GM13976 (cell line): ENCODE measurements at regions not wholly inside any gene's neighbourhood (a gene's known extent, or its start where the extent isn't known, plus 50 kb on each side); places are given as distances from the start of the nearest gene placed in this dataset.

ENCODE experiments used
- DNase-seq: peaks from one replicate; pipeline ENCODE4 v3.0.0; 2012; ENCODE audit warnings: low spot score
- in situ Hi-C: fragments of 300-500 bp; cut with MboI; formaldehyde crosslinking; loops from one replicate; pipeline ENCODE4 v1.12.0; 2022; ENCODE audit warnings: low sequenced_read_pairs, mixed read lengths, inconsistent platforms; ENCODE audit not compliant: unreplicated experiment
- TF ChIP-seq, protein P1 (sequence below): IDR thresholded peaks from 2 replicates; pipeline ENCODE4 v1.5.1; 2012; ENCODE audit warnings: borderline replicate concordance, mild to moderate bottlenecking; ENCODE audit not compliant: insufficient read depth; ENCODE audit errors: extremely low read depth, missing control alignments, control extremely low read depth

DNA sequence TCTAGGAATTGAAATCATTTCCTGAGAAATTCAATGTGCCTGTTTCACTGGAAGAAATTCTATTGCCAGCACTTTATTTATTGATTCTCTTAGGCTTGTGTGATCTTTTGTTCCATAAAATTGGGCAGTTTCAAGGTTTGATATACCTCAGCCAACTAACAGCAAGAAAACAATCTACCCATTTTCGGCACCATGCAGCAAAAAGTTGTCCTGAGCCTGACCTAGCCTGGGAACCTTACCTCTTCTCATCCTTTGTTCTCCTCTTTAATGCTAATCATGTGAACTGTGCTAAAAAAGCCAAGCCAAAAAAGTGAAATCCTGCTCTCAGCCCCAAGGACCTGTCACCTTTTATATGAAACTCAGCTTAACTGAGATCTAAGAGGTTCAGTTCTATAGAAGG is 477.3 kb downstream of the SUCLA2 start:
- in situ Hi-C loops: no loop called here
- DNase-seq: no peak

DNA sequence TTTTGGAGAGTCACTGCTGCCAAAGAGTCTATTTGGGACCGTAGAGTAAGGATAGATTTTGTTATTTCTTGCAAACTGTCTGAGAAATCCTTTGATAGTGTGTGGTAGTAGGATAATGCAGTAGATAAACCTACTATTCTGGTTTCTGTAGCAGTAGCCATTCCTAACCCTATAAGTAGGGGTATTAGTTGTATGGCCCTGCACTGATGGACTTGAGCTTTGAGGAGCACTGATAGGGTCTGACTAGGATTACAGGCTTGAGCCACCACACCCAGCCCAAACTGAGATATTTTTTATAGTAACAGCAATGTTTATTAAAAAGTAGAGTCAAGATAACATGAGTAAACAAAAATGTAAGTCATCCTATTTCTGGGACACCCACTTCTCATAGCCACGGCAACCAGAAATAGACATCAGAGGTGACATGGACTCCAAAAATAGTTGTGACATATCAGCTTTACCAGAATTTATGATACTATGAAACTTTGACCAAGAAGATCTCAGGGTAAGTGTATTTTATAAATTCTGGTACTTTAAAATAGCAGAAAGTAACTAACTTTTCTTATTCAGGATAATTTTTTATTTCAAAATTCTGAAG is 479.1 kb downstream of the SUCLA2 start:
- TF ChIP-seq, protein P1, sequence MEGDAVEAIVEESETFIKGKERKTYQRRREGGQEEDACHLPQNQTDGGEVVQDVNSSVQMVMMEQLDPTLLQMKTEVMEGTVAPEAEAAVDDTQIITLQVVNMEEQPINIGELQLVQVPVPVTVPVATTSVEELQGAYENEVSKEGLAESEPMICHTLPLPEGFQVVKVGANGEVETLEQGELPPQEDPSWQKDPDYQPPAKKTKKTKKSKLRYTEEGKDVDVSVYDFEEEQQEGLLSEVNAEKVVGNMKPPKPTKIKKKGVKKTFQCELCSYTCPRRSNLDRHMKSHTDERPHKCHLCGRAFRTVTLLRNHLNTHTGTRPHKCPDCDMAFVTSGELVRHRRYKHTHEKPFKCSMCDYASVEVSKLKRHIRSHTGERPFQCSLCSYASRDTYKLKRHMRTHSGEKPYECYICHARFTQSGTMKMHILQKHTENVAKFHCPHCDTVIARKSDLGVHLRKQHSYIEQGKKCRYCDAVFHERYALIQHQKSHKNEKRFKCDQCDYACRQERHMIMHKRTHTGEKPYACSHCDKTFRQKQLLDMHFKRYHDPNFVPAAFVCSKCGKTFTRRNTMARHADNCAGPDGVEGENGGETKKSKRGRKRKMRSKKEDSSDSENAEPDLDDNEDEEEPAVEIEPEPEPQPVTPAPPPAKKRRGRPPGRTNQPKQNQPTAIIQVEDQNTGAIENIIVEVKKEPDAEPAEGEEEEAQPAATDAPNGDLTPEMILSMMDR: no peak
- in situ Hi-C loops: no loop called here
- DNase-seq: no peak

More for the DNA sequence above, 477.3 kb downstream of the SUCLA2 start:
- TF ChIP-seq, protein P1: no peak

DNA sequence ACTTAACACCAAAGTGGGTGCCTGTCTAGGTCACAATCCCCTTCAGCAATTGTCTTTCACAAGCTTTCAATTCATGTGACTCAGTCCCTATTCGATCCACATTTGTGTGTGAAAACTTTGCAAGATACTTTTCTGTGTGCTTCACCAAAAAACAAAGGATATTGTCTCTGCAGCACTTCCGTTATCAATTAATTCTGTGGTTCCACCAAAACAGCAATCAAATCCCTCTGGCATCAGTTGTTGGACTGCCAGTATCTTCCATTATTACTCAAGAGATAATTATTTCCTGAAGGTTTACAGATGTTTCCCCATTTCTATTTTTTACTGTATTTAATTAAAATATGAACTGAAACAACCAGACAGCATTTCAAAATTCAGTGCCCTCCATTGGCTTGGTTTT is 481.4 kb downstream of the SUCLA2 start:
- TF ChIP-seq, protein P1: no peak
- DNase-seq: no peak
- in situ Hi-C loops: no loop called here

DNA sequence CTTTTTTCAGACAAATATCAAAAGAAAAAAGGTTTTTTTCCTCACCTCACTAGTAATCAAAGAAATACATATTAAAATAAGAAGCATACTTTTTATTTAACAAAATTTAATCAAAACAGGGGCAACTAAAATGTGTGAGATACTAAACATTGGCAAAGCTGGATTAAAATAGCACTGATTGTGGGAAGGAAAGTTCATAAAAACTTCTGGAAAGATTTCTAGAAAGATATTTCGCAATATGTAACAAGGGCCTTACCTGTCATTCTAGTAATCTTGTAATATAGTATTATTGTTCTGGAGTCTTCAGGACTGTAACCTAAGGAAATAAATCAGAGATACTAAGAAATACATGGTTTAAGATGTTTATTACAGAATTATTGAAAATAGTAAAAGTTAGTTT is 482.5 kb downstream of the SUCLA2 start:
- in situ Hi-C loops: no loop called here
- TF ChIP-seq, protein P1: no peak

DNA sequence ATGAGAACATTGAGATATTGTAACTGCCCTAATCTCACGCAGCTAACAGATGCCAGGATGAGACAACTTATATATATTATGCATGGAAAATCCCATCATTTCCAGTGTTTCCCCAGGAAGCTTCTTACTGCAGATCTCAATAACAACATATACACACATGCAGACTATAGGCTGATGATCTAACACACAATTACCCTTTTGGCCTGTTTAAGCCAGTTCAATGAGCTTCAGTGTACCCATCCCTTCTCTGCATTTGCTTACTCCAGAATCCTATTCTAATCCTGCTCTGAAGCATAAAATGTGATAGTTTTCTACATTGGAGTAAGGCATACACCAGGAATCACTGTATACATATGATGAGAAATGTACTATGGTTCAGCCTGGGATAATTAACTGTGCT is 489.4 kb downstream of the SUCLA2 start:
- in situ Hi-C loops: no loop called here
- TF ChIP-seq, protein P1: no peak

More for the DNA sequence above, 482.5 kb downstream of the SUCLA2 start:
- no peak for DNase-seq

DNA sequence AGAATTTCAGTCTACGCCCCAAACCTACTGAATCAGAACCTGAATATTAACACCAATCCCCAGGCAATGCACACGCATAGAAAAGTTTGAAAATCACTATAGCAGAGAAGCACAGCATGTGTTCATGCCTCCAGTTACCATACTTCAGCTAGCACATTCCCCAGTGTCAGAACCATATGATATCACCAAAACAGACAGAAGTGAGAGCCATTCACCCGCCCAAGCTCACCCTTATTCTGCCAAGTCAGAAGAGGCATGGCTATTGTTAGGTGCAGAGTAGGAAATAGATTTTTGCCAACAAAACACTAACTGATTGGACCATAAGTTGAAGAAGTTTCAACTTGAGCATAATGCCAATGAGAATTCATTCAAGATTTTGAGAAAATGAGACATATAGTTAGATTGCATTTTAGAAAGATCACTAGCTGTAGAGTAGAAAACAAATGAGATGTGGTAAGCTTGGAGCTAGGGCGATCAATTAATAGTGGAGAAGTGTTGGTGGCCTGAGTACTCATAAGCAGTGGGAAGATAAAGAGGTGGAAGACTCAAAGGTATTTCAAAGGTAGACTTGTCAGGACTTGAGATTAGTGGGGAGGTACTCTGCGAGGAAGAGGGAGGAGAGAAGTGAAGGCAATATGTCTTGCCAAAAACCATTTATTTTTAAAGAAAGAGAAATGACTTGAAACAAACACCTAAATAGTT is 492.4 kb downstream of the SUCLA2 start:
- TF ChIP-seq, protein P1: no peak
- in situ Hi-C loops: no loop called here
- no peak for DNase-seq

More for the DNA sequence above, 489.4 kb downstream of the SUCLA2 start:
- no peak for DNase-seq

DNA sequence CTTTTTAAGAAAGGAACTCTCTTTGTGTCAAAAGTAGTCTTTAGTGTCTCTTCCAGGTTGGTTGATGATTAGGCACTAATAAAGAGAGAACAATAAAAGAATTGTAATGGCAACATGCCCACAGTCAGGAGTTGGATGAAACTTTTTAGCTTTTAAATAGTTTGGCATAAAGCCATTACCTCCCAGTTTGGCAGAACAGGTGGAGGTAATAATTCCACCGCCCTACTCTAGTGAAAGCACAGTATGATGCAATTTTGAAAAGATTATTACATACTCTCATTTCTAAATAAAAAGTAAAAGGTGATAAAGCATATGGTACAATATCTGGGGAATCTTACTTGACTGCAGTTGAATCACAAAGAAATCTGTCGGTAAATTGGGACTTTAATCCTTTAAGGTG is 497.6 kb downstream of the SUCLA2 start:
- TF ChIP-seq, protein P1: no peak
- DNase-seq: no peak
- in situ Hi-C loops: no loop called here
